ENCODE measurements at regions not wholly inside any gene's neighbourhood (a gene's known extent, or its start where the extent isn't known, plus 50 kb on each side); places are given as distances from the start of the nearest gene placed in this dataset.
"Not testable (repeated sequence)": the region's sequence is repeated elsewhere in the genome, so short reads cannot be mapped to it uniquely, and the experiment has no call there.

GRCh38 chr6:74488726-74489125 lies 717.1 kb downstream of the COL12A1 start:
- H3K27me3 Mint-ChIP-seq; H3K4me3 Mint-ChIP-seq; H3K27ac Mint-ChIP-seq; H3K9me3 ChIP-seq (ENCODE audit: control insufficient read depth in 2 of 3, low read length in 3 of 3); H3K27me3 ChIP-seq (ENCODE audit: control insufficient read depth in 2 of 2, insufficient read depth in 2 of 2, low read length in 2 of 2); H3K36me3 Mint-ChIP-seq; ATAC-seq; H3K4me1 Mint-ChIP-seq; H3K36me3 ChIP-seq (ENCODE audit: control insufficient read depth in 2 of 3, insufficient read depth in 3 of 3, low read length in 3 of 3); DNase-seq; H3K27ac ChIP-seq (ENCODE audit: low read depth, low read length); POLR2A ChIA-PET; H3K4me3 ChIP-seq (ENCODE audit: low read length); CTCF ChIA-PET; H3K4me1 ChIP-seq (ENCODE audit: control insufficient read depth in 2 of 2, insufficient read depth in 2 of 2, low read length in 2 of 2); intact Hi-C loops (cut with micrococcal nuclease): not testable (repeated sequence)
- H3K9me3 Mint-ChIP-seq, result peaks cover 1 to 26% (median 6%) of the 10 kb centered on the region in 11 donors

DNA sequence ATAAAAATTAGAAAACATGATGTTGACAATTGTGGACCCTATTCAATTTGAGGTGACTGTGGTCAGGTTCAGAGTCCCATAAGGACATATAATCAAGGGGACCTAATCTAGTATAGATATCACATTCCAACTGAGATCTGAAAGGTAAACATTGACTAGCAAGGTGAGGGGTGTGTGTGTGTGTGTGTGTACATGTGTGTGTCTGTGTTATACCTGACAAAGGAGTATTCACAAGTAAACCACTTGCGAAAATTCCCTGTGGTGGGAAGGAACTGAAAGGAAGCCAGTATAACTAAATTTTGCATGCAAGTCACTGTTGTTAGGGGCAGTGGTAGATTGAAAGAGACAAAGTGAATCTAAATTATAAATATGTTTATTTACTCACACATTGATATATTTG lies 723.7 kb downstream of the COL12A1 start:
- H3K4me1 Mint-ChIP-seq, result no peaks in the 10 kb centered on the region
- intact Hi-C loops (cut with micrococcal nuclease), result no loop called here
- no peak overlapping the region for H3K27ac Mint-ChIP-seq
- Histone ChIP-seq H3K9me3 (ENCODE audit: control insufficient read depth in 2 of 3, low read length in 3 of 3) (no peaks in the 10 kb centered on the region), H3K4me1 (ENCODE audit: control insufficient read depth in 2 of 2, insufficient read depth in 2 of 2, low read length in 2 of 2) (no peaks in the 10 kb centered on the region), H3K27me3 (ENCODE audit: control insufficient read depth in 2 of 2, insufficient read depth in 2 of 2, low read length in 2 of 2) (no peaks in the 10 kb centered on the region), H3K36me3 (ENCODE audit: control insufficient read depth in 2 of 3, insufficient read depth in 3 of 3, low read length in 3 of 3) (no peaks in the 10 kb centered on the region), H3K27ac (ENCODE audit: low read depth, low read length) (no peak overlapping the region), H3K4me3 (ENCODE audit: low read length) (no peak overlapping the region)
- H3K27me3 Mint-ChIP-seq, result no peaks in the 10 kb centered on the region
- CTCF ChIA-PET, result no interaction called here
- H3K9me3 Mint-ChIP-seq, result peaks cover 0 to 12% (median 4%) of the 10 kb centered on the region in 11 donors
- DNase-seq, result no peak
- H3K36me3 Mint-ChIP-seq, result peaks cover 0 to 4% (median 0%) of the 10 kb centered on the region in 5 donors
- no peak overlapping the region for H3K4me3 Mint-ChIP-seq
- POLR2A ChIA-PET, result no interaction called here
- peak; percentile 3 for ATAC-seq

DNA sequence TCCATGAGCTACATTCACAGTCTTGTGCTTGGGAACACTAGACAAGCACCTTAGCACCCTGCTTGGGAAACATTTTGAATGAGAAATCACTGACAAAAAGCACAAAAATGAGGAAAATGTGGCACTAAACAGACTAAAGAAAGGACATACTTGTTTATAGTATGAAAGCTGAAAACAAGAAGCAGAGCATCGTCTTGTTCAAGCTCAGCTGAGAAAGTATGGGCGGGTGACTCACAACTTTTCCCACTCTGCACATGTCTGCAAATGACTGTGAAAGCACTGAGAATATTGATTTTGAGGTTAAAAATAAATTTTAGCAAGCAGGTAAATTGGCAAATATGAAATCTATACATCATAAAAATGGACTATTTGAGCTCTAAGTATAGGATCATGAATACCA lies 725.3 kb downstream of the COL12A1 start:
- DNase-seq (no peak), ATAC-seq (no peak)
- Mint-ChIP-seq H3K27me3 (no peaks in the 10 kb centered on the region), H3K4me1 (no peaks in the 10 kb centered on the region), H3K4me3 (no peak overlapping the region), H3K27ac (no peak overlapping the region), H3K9me3 (peaks cover 0 to 9% (median 2%) of the 10 kb centered on the region in 11 donors), H3K36me3 (no peaks in the 10 kb centered on the region)
- intact Hi-C loops (cut with micrococcal nuclease), result no loop called here
- H3K27me3 ChIP-seq (ENCODE audit: control insufficient read depth in 2 of 2, insufficient read depth in 2 of 2, low read length in 2 of 2), result no peaks in the 10 kb centered on the region
- H3K4me3 ChIP-seq (ENCODE audit: low read length), result no peak overlapping the region
- ChIA-PET POLR2A (no interaction called here), CTCF (no interaction called here)
- no peak overlapping the region for H3K27ac ChIP-seq (ENCODE audit: low read depth, low read length)
- no peaks in the 10 kb centered on the region for H3K9me3 ChIP-seq (ENCODE audit: control insufficient read depth in 2 of 3, low read length in 3 of 3)
- H3K4me1 ChIP-seq (ENCODE audit: control insufficient read depth in 2 of 2, insufficient read depth in 2 of 2, low read length in 2 of 2), result no peaks in the 10 kb centered on the region
- H3K36me3 ChIP-seq (ENCODE audit: control insufficient read depth in 2 of 3, insufficient read depth in 3 of 3, low read length in 3 of 3), result no peaks in the 10 kb centered on the region

- H3K27me3 ChIP-seq (ENCODE audit: control insufficient read depth in 2 of 2, insufficient read depth in 2 of 2, low read length in 2 of 2), result no peaks in the 10 kb centered on the region
- ChIA-PET POLR2A (no interaction called here), CTCF (no interaction called here)
- Mint-ChIP-seq H3K27ac (no peak overlapping the region), H3K9me3 (peaks cover 0 to 9% (median 3%) of the 10 kb centered on the region in 11 donors), H3K4me3 (no peak overlapping the region), H3K27me3 (no peaks in the 10 kb centered on the region), H3K36me3 (no peaks in the 10 kb centered on the region), H3K4me1 (no peaks in the 10 kb centered on the region)
- no peaks in the 10 kb centered on the region for H3K4me1 ChIP-seq (ENCODE audit: control insufficient read depth in 2 of 2, insufficient read depth in 2 of 2, low read length in 2 of 2)
- intact Hi-C loops (cut with micrococcal nuclease), result no loop called here
- no peak for DNase-seq
- no peak for ATAC-seq
- H3K4me3 ChIP-seq (ENCODE audit: low read length), result no peak overlapping the region
- H3K27ac ChIP-seq (ENCODE audit: low read depth, low read length), result no peak overlapping the region
- H3K9me3 ChIP-seq (ENCODE audit: control insufficient read depth in 2 of 3, low read length in 3 of 3), result no peaks in the 10 kb centered on the region
- H3K36me3 ChIP-seq (ENCODE audit: control insufficient read depth in 2 of 3, insufficient read depth in 3 of 3, low read length in 3 of 3), result no peaks in the 10 kb centered on the region
These were observed 725.9 kb downstream of the COL12A1 start for GRCh38 chr6:74479960-74480359.

DNA sequence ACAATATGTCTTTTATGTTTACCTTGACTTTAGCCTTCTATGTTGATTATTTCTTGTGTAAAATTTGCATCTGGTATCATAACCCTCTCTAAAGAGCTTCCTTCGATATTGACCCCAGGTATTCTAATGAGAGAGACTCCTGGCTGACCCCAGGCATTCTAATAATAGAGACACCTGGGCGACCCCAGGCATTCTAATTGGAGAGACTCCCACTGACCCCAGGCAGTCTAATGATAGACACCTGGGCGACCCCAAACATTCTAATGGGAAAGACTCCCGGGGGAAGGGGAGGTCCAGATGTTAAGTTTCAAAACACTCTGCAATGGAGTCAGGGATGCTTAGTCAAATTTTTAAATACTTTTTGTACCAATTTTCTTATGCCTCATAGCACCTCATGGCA lies 726.4 kb downstream of the COL12A1 start:
- intact Hi-C loops (cut with micrococcal nuclease), result no loop called here
- ATAC-seq (no peak), DNase-seq (no peak)
- Histone ChIP-seq H3K27ac (ENCODE audit: low read depth, low read length) (no peak overlapping the region), H3K9me3 (ENCODE audit: control insufficient read depth in 2 of 3, low read length in 3 of 3) (no peaks in the 10 kb centered on the region), H3K36me3 (ENCODE audit: control insufficient read depth in 2 of 3, insufficient read depth in 3 of 3, low read length in 3 of 3) (no peaks in the 10 kb centered on the region), H3K4me1 (ENCODE audit: control insufficient read depth in 2 of 2, insufficient read depth in 2 of 2, low read length in 2 of 2) (no peaks in the 10 kb centered on the region), H3K4me3 (ENCODE audit: low read length) (no peak overlapping the region), H3K27me3 (ENCODE audit: control insufficient read depth in 2 of 2, insufficient read depth in 2 of 2, low read length in 2 of 2) (no peaks in the 10 kb centered on the region)
- ChIA-PET POLR2A (no interaction called here), CTCF (no interaction called here)
- no peaks in the 10 kb centered on the region for H3K36me3 Mint-ChIP-seq
- H3K27me3 Mint-ChIP-seq, result no peaks in the 10 kb centered on the region
- no peak overlapping the region for H3K27ac Mint-ChIP-seq
- no peaks in the 10 kb centered on the region for H3K4me1 Mint-ChIP-seq
- no peak overlapping the region for H3K4me3 Mint-ChIP-seq
- H3K9me3 Mint-ChIP-seq, result peaks cover 0 to 9% (median 3%) of the 10 kb centered on the region in 11 donors

GRCh38 chr6:74474046-74474445 lies 731.8 kb downstream of the COL12A1 start:
- POLR2A ChIA-PET, result not testable (repeated sequence)

DNA sequence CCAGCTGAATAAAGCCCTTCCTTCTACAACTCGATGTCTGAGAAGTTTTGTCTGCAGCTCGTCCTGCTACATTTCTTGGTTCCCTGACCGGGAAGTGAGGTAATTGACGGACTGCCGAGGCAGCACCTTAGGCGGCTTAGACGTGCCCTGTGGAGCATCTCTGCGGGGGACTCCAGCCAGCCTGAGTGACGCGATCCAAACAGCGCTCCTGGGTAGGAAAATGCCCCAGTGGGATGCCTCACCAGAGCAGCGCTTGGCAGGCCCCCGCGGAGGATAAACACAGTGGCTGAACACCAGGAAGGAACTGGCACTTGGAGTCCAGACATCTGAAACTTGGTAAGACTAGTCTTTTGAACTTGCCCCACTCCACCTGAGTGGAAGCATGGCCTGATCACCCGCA lies 737.3 kb downstream of the COL12A1 start:
- H3K4me1 ChIP-seq (ENCODE audit: control insufficient read depth in 2 of 2, insufficient read depth in 2 of 2, low read length in 2 of 2); H3K27me3 ChIP-seq (ENCODE audit: control insufficient read depth in 2 of 2, insufficient read depth in 2 of 2, low read length in 2 of 2); H3K4me1 Mint-ChIP-seq; H3K36me3 Mint-ChIP-seq; H3K27ac ChIP-seq (ENCODE audit: low read depth, low read length); POLR2A ChIA-PET; CTCF ChIA-PET; H3K27ac Mint-ChIP-seq; ATAC-seq; H3K9me3 ChIP-seq (ENCODE audit: control insufficient read depth in 2 of 3, low read length in 3 of 3); intact Hi-C loops (cut with micrococcal nuclease); DNase-seq; H3K4me3 Mint-ChIP-seq; H3K36me3 ChIP-seq (ENCODE audit: control insufficient read depth in 2 of 3, insufficient read depth in 3 of 3, low read length in 3 of 3); H3K4me3 ChIP-seq (ENCODE audit: low read length); H3K27me3 Mint-ChIP-seq: not testable (repeated sequence)
- peaks cover 0 to 16% (median 5%) of the 10 kb centered on the region in 11 donors for H3K9me3 Mint-ChIP-seq

More at GRCh38 chr6:74474046-74474445, 731.8 kb downstream of the COL12A1 start:
- H3K27ac Mint-ChIP-seq; H3K27ac ChIP-seq (ENCODE audit: low read depth, low read length); intact Hi-C loops (cut with micrococcal nuclease); H3K4me3 ChIP-seq (ENCODE audit: low read length); H3K36me3 ChIP-seq (ENCODE audit: control insufficient read depth in 2 of 3, insufficient read depth in 3 of 3, low read length in 3 of 3); H3K27me3 Mint-ChIP-seq; CTCF ChIA-PET; ATAC-seq; H3K4me3 Mint-ChIP-seq; H3K36me3 Mint-ChIP-seq; H3K9me3 ChIP-seq (ENCODE audit: control insufficient read depth in 2 of 3, low read length in 3 of 3); H3K4me1 Mint-ChIP-seq; H3K4me1 ChIP-seq (ENCODE audit: control insufficient read depth in 2 of 2, insufficient read depth in 2 of 2, low read length in 2 of 2); DNase-seq; H3K27me3 ChIP-seq (ENCODE audit: control insufficient read depth in 2 of 2, insufficient read depth in 2 of 2, low read length in 2 of 2): not testable (repeated sequence)
- H3K9me3 Mint-ChIP-seq, result peaks cover 0 to 14% (median under 1%) of the 10 kb centered on the region in 11 donors

Measured in naive thymus-derived CD4-positive, alpha-beta T cell (primary cell).